Ishikawa (cell line): ENCODE measurements at regions not wholly inside any gene's neighbourhood (a gene's known extent, or its start where the extent isn't known, plus 50 kb on each side); places are given as distances from the start of the nearest gene placed in this dataset.

ENCODE experiments used
- CEBPB ChIP-seq: IDR thresholded peaks from 2 replicates; pipeline ENCODE4 v1.6.1; 2012
- CREB1 ChIP-seq: IDR thresholded peaks from 2 replicates; pipeline ENCODE4 v1.6.1; 2012; ENCODE audit warnings: low read depth
- EGR1 ChIP-seq: IDR thresholded peaks from 2 replicates; pipeline ENCODE4 v1.6.1; 2012
- EP300 ChIP-seq: IDR thresholded peaks from 2 replicates; pipeline ENCODE4 v1.6.1; 2012; ENCODE audit warnings: borderline replicate concordance
- FOXM1 ChIP-seq: IDR thresholded peaks from 2 replicates; pipeline ENCODE4 v1.6.1; 2012; ENCODE audit warnings: low read depth, borderline replicate concordance
- NFIC ChIP-seq: IDR thresholded peaks from 2 replicates; pipeline ENCODE4 v1.6.1; 2012
- RAD21 ChIP-seq: IDR thresholded peaks from 2 replicates; pipeline ENCODE4 v1.6.1; 2012; ENCODE audit warnings: low read depth
- TAF1 ChIP-seq: IDR thresholded peaks from 2 replicates; pipeline ENCODE4 v1.6.1; 2012; ENCODE audit warnings: low read depth, mild to moderate bottlenecking
- TCF12 ChIP-seq: IDR thresholded peaks from 2 replicates; pipeline ENCODE4 v1.6.1; 2012; ENCODE audit warnings: low read depth
- TEAD4 ChIP-seq: IDR thresholded peaks from 2 replicates; pipeline ENCODE4 v1.6.1; 2012
- YY1 ChIP-seq: IDR thresholded peaks from 2 replicates; pipeline ENCODE4 v1.6.1; 2012; ENCODE audit warnings: low read depth
- ZBTB7A ChIP-seq: IDR thresholded peaks from 2 replicates; pipeline ENCODE4 v1.6.1; 2012; ENCODE audit warnings: low read depth
- TF ChIP-seq, protein P1 (sequence below): IDR thresholded peaks from 2 replicates; pipeline ENCODE4 v1.6.1; 2012; ENCODE audit warnings: low read depth, mild to moderate bottlenecking
- TF ChIP-seq, protein P2 (sequence below): IDR thresholded peaks from 2 replicates; pipeline ENCODE4 v1.6.1; 2012
- TF ChIP-seq, protein P3 (sequence below): IDR thresholded peaks from 2 replicates; pipeline ENCODE4 v1.6.1; 2012

GRCh38 chr11:23509023-23509422, 648.7 kb upstream of the CCDC179 start:
- TF ChIP-seq FOXM1 (no peak), YY1 (no peak), EGR1 (no peak), CEBPB (no peak), CREB1 (no peak), RAD21 (no peak), ZBTB7A (no peak), TEAD4 (no peak), NFIC (no peak), EP300 (no peak)
- TF ChIP-seq, protein P1, sequence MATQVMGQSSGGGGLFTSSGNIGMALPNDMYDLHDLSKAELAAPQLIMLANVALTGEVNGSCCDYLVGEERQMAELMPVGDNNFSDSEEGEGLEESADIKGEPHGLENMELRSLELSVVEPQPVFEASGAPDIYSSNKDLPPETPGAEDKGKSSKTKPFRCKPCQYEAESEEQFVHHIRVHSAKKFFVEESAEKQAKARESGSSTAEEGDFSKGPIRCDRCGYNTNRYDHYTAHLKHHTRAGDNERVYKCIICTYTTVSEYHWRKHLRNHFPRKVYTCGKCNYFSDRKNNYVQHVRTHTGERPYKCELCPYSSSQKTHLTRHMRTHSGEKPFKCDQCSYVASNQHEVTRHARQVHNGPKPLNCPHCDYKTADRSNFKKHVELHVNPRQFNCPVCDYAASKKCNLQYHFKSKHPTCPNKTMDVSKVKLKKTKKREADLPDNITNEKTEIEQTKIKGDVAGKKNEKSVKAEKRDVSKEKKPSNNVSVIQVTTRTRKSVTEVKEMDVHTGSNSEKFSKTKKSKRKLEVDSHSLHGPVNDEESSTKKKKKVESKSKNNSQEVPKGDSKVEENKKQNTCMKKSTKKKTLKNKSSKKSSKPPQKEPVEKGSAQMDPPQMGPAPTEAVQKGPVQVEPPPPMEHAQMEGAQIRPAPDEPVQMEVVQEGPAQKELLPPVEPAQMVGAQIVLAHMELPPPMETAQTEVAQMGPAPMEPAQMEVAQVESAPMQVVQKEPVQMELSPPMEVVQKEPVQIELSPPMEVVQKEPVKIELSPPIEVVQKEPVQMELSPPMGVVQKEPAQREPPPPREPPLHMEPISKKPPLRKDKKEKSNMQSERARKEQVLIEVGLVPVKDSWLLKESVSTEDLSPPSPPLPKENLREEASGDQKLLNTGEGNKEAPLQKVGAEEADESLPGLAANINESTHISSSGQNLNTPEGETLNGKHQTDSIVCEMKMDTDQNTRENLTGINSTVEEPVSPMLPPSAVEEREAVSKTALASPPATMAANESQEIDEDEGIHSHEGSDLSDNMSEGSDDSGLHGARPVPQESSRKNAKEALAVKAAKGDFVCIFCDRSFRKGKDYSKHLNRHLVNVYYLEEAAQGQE: no peak
- TF ChIP-seq, protein P2, sequence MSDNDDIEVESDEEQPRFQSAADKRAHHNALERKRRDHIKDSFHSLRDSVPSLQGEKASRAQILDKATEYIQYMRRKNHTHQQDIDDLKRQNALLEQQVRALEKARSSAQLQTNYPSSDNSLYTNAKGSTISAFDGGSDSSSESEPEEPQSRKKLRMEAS: no peak
- TF ChIP-seq, protein P3, sequence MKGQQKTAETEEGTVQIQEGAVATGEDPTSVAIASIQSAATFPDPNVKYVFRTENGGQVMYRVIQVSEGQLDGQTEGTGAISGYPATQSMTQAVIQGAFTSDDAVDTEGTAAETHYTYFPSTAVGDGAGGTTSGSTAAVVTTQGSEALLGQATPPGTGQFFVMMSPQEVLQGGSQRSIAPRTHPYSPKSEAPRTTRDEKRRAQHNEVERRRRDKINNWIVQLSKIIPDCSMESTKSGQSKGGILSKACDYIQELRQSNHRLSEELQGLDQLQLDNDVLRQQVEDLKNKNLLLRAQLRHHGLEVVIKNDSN: no peak

- TF ChIP-seq YY1 (no peak), CREB1 (no peak), NFIC (no peak)
Observed at GRCh38 chr11:23509821-23510220, 649.5 kb upstream of the CCDC179 start.

DNA sequence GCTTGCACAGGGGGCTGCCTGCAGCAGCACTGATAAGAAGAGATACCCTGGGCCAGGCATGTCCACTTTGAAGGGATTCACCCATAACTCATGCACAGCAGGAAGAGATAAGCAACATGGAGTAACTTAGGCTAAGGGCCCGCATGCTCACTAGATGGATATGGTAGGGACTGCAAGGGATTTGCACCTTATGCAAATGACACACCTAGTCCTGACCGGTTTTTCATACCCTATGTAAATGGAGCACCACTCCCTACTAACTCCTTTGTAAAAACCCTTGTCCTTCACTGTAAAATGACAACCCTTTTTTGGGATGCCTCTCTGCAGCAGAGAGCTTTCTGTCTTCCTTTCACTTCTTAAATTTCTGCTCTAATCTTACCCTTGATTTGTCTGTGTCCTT, 658.9 kb upstream of the CCDC179 start:
- TF ChIP-seq, protein P2: no peak
- TF ChIP-seq TEAD4: no peak
- TF ChIP-seq EP300: no peak
- no peak for TF ChIP-seq CEBPB
- no peak for TF ChIP-seq TAF1
- TF ChIP-seq ZBTB7A: no peak
- TF ChIP-seq EGR1: no peak
- no peak for TF ChIP-seq FOXM1
- no peak for TF ChIP-seq CREB1
- TF ChIP-seq RAD21: no peak
- TF ChIP-seq, protein P1: no peak
- TF ChIP-seq, protein P3: no peak
- TF ChIP-seq TCF12: no peak
- no peak for TF ChIP-seq NFIC

DNA sequence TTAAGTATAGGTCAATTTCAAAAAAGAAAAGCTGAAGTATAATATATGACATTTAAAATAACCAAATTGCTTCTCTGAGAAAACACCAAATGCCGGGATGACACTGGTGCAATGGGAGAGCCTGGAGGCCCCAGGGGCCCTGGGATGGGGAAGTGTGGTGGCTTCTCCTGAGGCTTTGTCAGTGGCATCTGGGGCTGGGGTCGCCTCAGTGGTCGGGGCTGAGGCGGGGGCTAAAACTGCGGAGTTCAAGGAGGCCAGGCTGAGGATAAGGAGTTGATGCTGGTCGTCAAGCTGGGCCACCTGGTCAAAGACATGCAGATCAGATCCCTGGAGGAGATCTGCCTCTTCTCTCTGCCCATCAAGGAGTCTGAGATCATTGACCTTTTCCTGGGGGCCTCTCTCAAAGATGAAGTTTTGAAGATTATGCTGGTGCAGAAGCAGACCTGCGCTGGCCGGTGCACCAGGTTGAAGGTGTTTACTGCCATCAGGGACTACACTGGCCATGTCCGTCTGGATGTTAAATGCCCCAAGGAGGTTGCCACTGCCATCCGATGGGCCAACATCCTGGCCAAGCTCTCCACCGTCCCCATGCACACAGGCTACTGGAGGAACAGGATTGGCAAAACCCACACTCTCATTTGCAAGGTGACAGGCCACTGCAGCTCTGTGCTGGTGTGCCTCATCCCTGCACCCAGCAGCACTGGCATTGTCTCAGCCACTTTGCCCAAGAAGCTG, 660.1 kb upstream of the CCDC179 start:
- TF ChIP-seq TCF12 (no peak), CEBPB (no peak), NFIC (no peak), TAF1 (no peak), TEAD4 (no peak), RAD21 (no peak)
- TF ChIP-seq, protein P1: no peak

- TF ChIP-seq, protein P2: no peak
- TF ChIP-seq, protein P3: no peak
- TF ChIP-seq NFIC (no peak), RAD21 (no peak), YY1 (no peak), ZBTB7A (no peak), CREB1 (no peak), TEAD4 (no peak), EGR1 (no peak), CEBPB (no peak), EP300 (no peak), TCF12 (no peak), FOXM1 (no peak)
- TF ChIP-seq, protein P1: no peak
Observed at GRCh38 chr11:23536907-23537306, 676.6 kb upstream of the CCDC179 start.
